Thoracic aorta (tissue), 2 donors: ENCODE measurements at regions not wholly inside any gene's neighbourhood (a gene's known extent, or its start where the extent isn't known, plus 50 kb on each side); places are given as distances from the start of the nearest gene placed in this dataset.
"Not testable (repeated sequence)": the region's sequence is repeated elsewhere in the genome, so short reads cannot be mapped to it uniquely, and the experiment has no call there.

Experiments used
- ATAC-seq: fragments of 150-250 bp; one replicate; pipeline ENCODE4 v1.8.0; 2017; ENCODE audit warnings: low read depth; ENCODE audit not compliant: insufficient number of reproducible peaks, low FRiP score
- DNase-seq: peaks from one replicate; pipeline ENCODE4 v3.0.0-alpha.2; 2020; ENCODE audit warnings: low spot score
- H3K27ac ChIP-seq, 2 donors: fragments of 200-600 bp; sonication (generic); 1 replicate in 1 of 2; 2 replicates in 1 of 2; pipeline ENCODE4 v1.5.1; 2016; ENCODE audit warnings: mild to moderate bottlenecking in 2 of 2, moderate library complexity in 2 of 2
- H3K27me3 ChIP-seq: fragments of 200-600 bp; sonication (generic); replicated peaks from 2 replicates; pipeline ENCODE4 v1.6.0; 2016; ENCODE audit warnings: mild to moderate bottlenecking; ENCODE audit not compliant: insufficient read depth
- H3K36me3 ChIP-seq: fragments of 200-600 bp; sonication (generic); one replicate; pipeline ENCODE4 v1.5.1; 2016
- H3K4me1 ChIP-seq, 2 donors: fragments of 200-600 bp; sonication (generic); 1 replicate in 1 of 2; 2 replicates in 1 of 2; pipeline versions ENCODE4 v1.5.1 to v1.6.0; 2016; ENCODE audit warnings: low read depth in 2 of 2, mild to moderate bottlenecking in 1 of 2; ENCODE audit not compliant: control insufficient read depth in 1 of 2
- H3K4me3 ChIP-seq: fragments of 200-600 bp; sonication (generic); 2 replicates; pipeline ENCODE4 v1.5.1; 2016; ENCODE audit warnings: mild to moderate bottlenecking
- H3K9me3 ChIP-seq: fragments of 200-600 bp; sonication (generic); 2 replicates; pipeline ENCODE4 v1.5.1; 2016
- TF ChIP-seq, protein P1 (sequence below): fragments of 200-600 bp; sonication (generic); IDR thresholded peaks from one replicate; pipeline ENCODE4 v1.5.1; 2019; ENCODE audit warnings: antibody characterized with exemption

DNA sequence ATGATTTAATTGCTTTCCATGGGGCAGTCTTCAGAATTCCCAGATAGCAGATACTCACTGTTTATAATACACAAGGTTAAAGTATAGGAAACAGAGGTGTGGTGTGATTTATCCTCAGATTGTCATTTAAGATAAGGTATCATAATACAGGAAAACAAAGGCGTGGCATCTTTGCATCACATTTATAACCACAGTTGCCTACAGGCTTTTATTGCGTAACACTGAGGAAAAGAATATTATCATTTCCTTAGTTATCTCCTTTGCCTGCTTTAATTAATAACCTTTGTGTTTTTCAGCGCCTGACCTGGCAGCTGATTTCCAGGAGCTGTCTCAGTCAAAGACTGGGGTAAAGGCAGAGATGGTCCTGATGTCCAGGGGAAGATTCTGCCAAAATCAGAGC, 68.8 kb downstream of the SSX7 start:
- TF ChIP-seq, protein P1, sequence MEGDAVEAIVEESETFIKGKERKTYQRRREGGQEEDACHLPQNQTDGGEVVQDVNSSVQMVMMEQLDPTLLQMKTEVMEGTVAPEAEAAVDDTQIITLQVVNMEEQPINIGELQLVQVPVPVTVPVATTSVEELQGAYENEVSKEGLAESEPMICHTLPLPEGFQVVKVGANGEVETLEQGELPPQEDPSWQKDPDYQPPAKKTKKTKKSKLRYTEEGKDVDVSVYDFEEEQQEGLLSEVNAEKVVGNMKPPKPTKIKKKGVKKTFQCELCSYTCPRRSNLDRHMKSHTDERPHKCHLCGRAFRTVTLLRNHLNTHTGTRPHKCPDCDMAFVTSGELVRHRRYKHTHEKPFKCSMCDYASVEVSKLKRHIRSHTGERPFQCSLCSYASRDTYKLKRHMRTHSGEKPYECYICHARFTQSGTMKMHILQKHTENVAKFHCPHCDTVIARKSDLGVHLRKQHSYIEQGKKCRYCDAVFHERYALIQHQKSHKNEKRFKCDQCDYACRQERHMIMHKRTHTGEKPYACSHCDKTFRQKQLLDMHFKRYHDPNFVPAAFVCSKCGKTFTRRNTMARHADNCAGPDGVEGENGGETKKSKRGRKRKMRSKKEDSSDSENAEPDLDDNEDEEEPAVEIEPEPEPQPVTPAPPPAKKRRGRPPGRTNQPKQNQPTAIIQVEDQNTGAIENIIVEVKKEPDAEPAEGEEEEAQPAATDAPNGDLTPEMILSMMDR = no peak
- ATAC-seq = no peak

DNA sequence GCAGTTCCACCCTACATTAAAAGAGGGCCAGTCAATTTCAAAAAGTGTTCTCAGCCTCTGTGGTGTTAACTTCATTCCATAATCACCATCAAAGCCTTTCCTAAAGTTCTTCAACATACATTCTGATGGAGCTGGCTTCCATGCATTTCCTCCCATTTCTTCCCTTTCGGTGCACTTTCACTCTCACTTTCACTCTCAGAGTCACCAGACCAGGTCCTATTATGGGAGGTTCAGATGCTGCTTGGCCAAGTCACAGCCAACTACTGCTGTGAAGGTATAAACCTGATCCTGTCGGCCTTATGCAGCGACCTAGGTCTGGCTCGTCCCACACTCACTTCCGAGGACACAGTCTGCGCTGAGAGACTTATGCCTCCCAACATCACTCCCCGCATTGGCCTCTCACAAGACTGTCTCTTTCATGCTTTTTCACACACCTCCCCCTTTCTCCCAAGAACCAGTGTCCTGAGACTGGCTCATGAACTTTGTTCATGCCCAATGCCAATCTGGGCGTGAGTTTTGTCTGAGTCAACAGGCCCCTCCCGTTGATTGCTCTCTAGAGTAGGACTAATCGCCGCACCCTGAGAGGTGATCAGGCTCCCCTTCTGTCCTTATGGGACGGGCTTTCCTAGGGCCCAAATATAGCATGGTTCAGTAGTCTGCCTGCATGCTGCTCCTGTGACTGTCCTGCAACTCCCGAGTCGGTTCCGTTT, 60.8 kb upstream of the XAGE1B start:
- no peak for ATAC-seq

More for the DNA sequence above, 68.8 kb downstream of the SSX7 start:
- H3K4me3 ChIP-seq = no peak overlapping the region
- no peaks in the 10 kb centered on the region for H3K9me3 ChIP-seq
- H3K27ac ChIP-seq = no peak overlapping the region
- H3K36me3 ChIP-seq = no peaks in the 10 kb centered on the region
- no peaks in the 10 kb centered on the region for H3K4me1 ChIP-seq
- no peaks in the 10 kb centered on the region for H3K27me3 ChIP-seq
- no peak for DNase-seq

DNA sequence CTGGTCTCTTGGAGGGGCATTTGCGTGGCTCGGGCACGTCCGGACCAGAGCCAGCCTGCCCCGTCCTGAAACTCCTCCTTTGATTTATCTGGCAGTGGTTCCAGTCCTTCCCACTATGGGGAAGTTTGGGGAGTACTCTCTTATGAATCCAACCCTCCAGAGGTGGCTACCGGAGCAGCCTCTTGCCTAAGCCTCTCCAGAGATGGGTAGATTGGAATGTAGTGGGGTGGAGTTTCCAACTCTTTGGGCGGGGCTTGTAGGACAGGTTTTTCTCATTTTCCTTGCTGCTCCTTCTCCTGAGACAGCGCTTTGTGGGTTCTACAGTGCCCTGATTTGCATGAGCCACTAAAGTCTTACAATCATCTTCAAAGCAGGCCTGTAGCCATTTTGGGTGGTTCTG, 60.1 kb upstream of the XAGE1B start:
- no peaks in the 10 kb centered on the region for H3K4me1 ChIP-seq
- H3K4me3 ChIP-seq = no peak overlapping the region
- no peak overlapping the region for H3K27ac ChIP-seq
- H3K9me3 ChIP-seq = no peaks in the 10 kb centered on the region
- H3K27me3 ChIP-seq = no peaks in the 10 kb centered on the region
- TF ChIP-seq, protein P1 = no peak
- DNase-seq (no peak), ATAC-seq (no peak)
- H3K36me3 ChIP-seq = no peaks in the 10 kb centered on the region

More for the DNA sequence above, 60.8 kb upstream of the XAGE1B start:
- H3K27ac ChIP-seq = no peak overlapping the region
- H3K36me3 ChIP-seq = no peaks in the 10 kb centered on the region
- TF ChIP-seq, protein P1 = no peak
- H3K4me1 ChIP-seq = no peaks in the 10 kb centered on the region
- H3K9me3 ChIP-seq = no peaks in the 10 kb centered on the region
- no peak for DNase-seq
- H3K27me3 ChIP-seq = no peaks in the 10 kb centered on the region
- no peak overlapping the region for H3K4me3 ChIP-seq

DNA sequence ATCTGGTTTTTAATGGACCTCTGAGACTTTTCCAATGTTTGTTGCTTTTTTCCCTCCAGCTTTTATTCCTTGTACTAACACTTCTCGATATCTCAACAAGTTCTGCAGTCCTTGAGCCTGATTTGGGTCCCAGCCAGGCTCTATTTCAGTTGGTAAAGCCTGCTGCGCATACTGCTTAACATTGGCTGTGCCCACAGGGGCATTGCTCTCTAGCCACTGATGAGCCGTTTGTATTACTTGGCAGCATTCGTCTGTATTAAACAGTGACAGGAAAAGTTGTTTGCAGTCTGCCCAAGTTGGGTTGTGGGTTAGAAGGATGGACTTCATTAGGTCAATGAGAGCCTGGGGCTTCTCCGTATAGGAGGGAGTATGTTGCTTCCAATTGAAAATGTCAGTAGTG, 59.6 kb upstream of the XAGE1B start:
- no peak overlapping the region for H3K4me3 ChIP-seq
- TF ChIP-seq, protein P1 = no peak
- ATAC-seq (no peak), DNase-seq (no peak)
- H3K4me1 ChIP-seq = no peaks in the 10 kb centered on the region
- no peak overlapping the region for H3K27ac ChIP-seq
- no peaks in the 10 kb centered on the region for H3K36me3 ChIP-seq
- H3K27me3 ChIP-seq = no peaks in the 10 kb centered on the region
- H3K9me3 ChIP-seq = no peaks in the 10 kb centered on the region

DNA sequence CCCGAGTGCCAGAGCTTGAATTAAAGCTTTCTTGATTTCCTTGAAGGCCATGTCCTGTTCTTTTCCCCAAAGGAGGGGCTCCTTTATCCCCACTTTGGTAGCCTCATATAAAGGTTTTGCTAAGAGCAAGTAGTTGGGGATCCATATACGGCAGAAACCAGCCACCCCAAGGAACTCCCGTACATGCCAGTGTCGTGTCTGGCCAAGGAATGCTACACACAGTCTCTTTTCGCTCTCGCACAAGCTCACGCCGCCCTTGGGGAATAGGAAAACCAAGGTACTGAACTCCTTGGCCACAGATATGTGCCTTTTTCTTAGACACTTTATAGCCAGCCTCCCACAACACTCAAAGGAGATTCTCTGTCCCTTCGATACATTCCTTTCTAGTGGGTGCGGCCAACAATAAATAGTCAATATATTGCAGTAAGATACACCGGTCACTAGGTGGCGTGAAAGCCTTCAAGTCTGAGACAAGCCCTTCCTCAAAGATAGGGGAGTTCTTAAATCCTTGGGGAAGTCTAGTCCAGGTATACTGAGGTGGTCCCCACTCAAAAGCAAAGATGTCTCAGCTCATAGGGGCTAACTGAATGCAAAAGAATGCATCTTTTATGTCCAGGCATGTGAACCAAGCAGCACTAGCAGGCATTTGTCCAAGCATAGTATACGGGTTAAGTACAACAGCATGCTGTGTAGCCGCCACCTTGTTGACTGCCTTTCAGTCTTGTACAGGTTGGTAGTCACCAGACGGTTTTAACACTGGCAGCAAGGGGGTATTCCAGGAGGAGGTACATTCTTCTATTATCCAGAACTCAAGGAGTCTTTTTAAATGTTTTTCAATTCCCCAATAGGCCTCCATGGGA, 57.8 kb upstream of the XAGE1B start:
- TF ChIP-seq, protein P1 = peak; percentile 45
- peak overlapping the region; percentile 51 for H3K4me3 ChIP-seq
- H3K9me3 ChIP-seq = no peaks in the 10 kb centered on the region
- DNase-seq = no peak
- no peak for ATAC-seq
- no peak overlapping the region for H3K27ac ChIP-seq
- H3K4me1 ChIP-seq = no peaks in the 10 kb centered on the region
- no peaks in the 10 kb centered on the region for H3K27me3 ChIP-seq
- H3K36me3 ChIP-seq = no peaks in the 10 kb centered on the region

DNA sequence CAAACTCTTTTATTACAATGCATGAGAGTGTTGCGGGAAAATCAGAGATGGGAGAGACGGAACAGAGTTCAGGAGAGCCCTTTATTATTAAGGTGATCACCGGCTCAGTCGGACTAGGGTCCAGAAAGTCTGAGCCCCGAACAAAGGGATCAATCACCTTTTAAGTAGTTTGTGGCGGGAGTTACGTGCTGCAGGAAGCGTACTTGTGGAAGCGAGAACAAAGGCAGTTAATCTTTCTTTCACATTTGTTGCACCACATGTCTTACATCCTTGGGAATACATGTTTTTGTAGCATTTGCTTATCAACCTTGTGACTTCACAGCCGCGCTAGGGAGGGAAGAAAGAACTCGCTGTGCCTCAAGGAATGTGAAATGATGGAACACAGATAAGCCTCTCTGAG, 51.3 kb upstream of the XAGE1B start:
- H3K9me3 ChIP-seq, ATAC-seq, H3K27me3 ChIP-seq, H3K36me3 ChIP-seq, H3K4me1 ChIP-seq, DNase-seq, H3K4me3 ChIP-seq, H3K27ac ChIP-seq: not testable (repeated sequence)
